CD4-positive, alpha-beta T cell treated with Interleukin-10 for 1 hour (primary cell): ENCODE measurements at regions not wholly inside any gene's neighbourhood (a gene's known extent, or its start where the extent isn't known, plus 50 kb on each side); places are given as distances from the start of the nearest gene placed in this dataset.

ENCODE experiments used
- DNase-seq: peaks from one replicate; pipeline ENCODE4 v3.0.0-alpha.2; 2020

- DNase-seq, result no peak
Observed at GRCh38 chr13:103757361-103757760, 691.1 kb upstream of the SLC10A2 start.

- no peak for DNase-seq
Observed at GRCh38 chr13:103754783-103755182, 688.6 kb upstream of the SLC10A2 start.

GRCh38 chr13:103734837-103735236 is 668.6 kb upstream of the SLC10A2 start:
- no peak for DNase-seq

GRCh38 chr13:103731959-103732358 is 665.7 kb upstream of the SLC10A2 start:
- DNase-seq, result no peak

- DNase-seq, result no peak
Observed at GRCh38 chr13:103730407-103730806, 664.2 kb upstream of the SLC10A2 start.

GRCh38 chr13:103726808-103727207 is 660.6 kb upstream of the SLC10A2 start:
- DNase-seq, result no peak

GRCh38 chr13:103716718-103717117 is 650.5 kb upstream of the SLC10A2 start:
- DNase-seq, result no peak

GRCh38 chr13:103715335-103715734 is 649.1 kb upstream of the SLC10A2 start:
- no peak for DNase-seq

- DNase-seq, result no peak
Observed at GRCh38 chr13:103703246-103703645, 637.0 kb upstream of the SLC10A2 start.

GRCh38 chr13:103698000-103698399 is 631.8 kb upstream of the SLC10A2 start:
- DNase-seq, result no peak

GRCh38 chr13:103695320-103695719 is 629.1 kb upstream of the SLC10A2 start:
- DNase-seq, result no peak

- DNase-seq, result no peak
Observed at GRCh38 chr13:103694471-103694870, 628.3 kb upstream of the SLC10A2 start.

- no peak for DNase-seq
Observed at GRCh38 chr13:103694033-103694432, 627.8 kb upstream of the SLC10A2 start.

- DNase-seq, result no peak
Observed at GRCh38 chr13:103692442-103692841, 626.2 kb upstream of the SLC10A2 start.

GRCh38 chr13:103676329-103676728 is 610.1 kb upstream of the SLC10A2 start:
- no peak for DNase-seq

- no peak for DNase-seq
Observed at GRCh38 chr13:103671547-103671946, 605.3 kb upstream of the SLC10A2 start.

- no peak for DNase-seq
Observed at GRCh38 chr13:103663996-103664395, 597.8 kb upstream of the SLC10A2 start.

- DNase-seq, result no peak
Observed at GRCh38 chr13:103656311-103656710, 590.1 kb upstream of the SLC10A2 start.

GRCh38 chr13:103640606-103641005 is 574.4 kb upstream of the SLC10A2 start:
- no peak for DNase-seq

- no peak for DNase-seq
Observed at GRCh38 chr13:103639326-103639725, 573.1 kb upstream of the SLC10A2 start.

GRCh38 chr13:103638706-103639105 is 572.5 kb upstream of the SLC10A2 start:
- no peak for DNase-seq

GRCh38 chr13:103634066-103634465 is 567.8 kb upstream of the SLC10A2 start:
- DNase-seq, result no peak

GRCh38 chr13:103625194-103625593 is 559.0 kb upstream of the SLC10A2 start:
- DNase-seq, result no peak

GRCh38 chr13:103618151-103618550 is 551.9 kb upstream of the SLC10A2 start:
- no peak for DNase-seq

GRCh38 chr13:103615771-103616170 is 549.6 kb upstream of the SLC10A2 start:
- DNase-seq, result no peak

- no peak for DNase-seq
Observed at GRCh38 chr13:103614761-103615160, 548.5 kb upstream of the SLC10A2 start.
